ENCODE measurements at regions not wholly inside any gene's neighbourhood (a gene's known extent, or its start where the extent isn't known, plus 50 kb on each side); places are given as distances from the start of the nearest gene placed in this dataset.

DNA sequence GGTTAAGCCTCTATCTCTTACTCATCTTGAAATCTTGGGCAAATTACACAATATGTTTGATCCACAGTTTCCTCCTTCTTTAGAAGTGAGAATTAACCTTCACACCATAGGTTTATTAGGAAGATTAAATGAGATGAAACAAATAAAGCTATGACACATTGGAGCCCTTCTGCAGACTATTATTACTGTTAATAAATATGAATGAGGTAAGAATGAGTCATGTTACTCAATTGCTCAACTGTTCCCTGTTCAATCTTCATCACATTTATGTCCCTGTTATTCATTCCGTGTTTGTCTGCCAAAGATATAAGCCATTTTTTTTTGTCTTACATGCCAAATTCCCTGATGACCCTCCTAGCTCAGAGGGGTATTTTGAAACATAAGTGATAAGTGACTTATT lies 52.1 kb upstream of the PAPPA start:
- H4K20me1 ChIP-seq (ENCODE audit: insufficient read depth, low read length): no peaks in the 10 kb centered on the region
- H3K27ac ChIP-seq (ENCODE audit: low read length): no peak overlapping the region
- H3K4me3 ChIP-seq (ENCODE audit: low read length): no peak overlapping the region
- H3K79me2 ChIP-seq (ENCODE audit: low read length): no peaks in the 10 kb centered on the region
- no peak overlapping the region for H2AFZ ChIP-seq (ENCODE audit: low read depth, low read length)
- peaks cover 11% of the 10 kb centered on the region for H3K27me3 ChIP-seq (ENCODE audit: low read depth, low read length)
- H3K4me1 ChIP-seq (ENCODE audit: low read length): no peaks in the 10 kb centered on the region
- H3K4me2 ChIP-seq (ENCODE audit: low read length): no peak overlapping the region
- no peak for TF ChIP-seq EZH2phosphoT487 (IDR thresholded peaks at IDR 0.05; ENCODE audit: low read depth)
- TF ChIP-seq, protein P1, sequence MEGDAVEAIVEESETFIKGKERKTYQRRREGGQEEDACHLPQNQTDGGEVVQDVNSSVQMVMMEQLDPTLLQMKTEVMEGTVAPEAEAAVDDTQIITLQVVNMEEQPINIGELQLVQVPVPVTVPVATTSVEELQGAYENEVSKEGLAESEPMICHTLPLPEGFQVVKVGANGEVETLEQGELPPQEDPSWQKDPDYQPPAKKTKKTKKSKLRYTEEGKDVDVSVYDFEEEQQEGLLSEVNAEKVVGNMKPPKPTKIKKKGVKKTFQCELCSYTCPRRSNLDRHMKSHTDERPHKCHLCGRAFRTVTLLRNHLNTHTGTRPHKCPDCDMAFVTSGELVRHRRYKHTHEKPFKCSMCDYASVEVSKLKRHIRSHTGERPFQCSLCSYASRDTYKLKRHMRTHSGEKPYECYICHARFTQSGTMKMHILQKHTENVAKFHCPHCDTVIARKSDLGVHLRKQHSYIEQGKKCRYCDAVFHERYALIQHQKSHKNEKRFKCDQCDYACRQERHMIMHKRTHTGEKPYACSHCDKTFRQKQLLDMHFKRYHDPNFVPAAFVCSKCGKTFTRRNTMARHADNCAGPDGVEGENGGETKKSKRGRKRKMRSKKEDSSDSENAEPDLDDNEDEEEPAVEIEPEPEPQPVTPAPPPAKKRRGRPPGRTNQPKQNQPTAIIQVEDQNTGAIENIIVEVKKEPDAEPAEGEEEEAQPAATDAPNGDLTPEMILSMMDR (IDR thresholded peaks at IDR 0.05; ENCODE audit: low read depth, low read length): no peak
- H3K36me3 ChIP-seq (replicated peaks; ENCODE audit: low read depth, low read length): no peaks in the 10 kb centered on the region
- no peaks in the 10 kb centered on the region for H3K9me3 ChIP-seq (ENCODE audit: insufficient read depth, low read length)
- H3K9ac ChIP-seq (ENCODE audit: low read length): no peak overlapping the region

- Histone ChIP-seq H3K27ac (ENCODE audit: low read length) (no peak overlapping the region), H3K9ac (ENCODE audit: low read length) (no peak overlapping the region), H4K20me1 (ENCODE audit: insufficient read depth, low read length) (no peaks in the 10 kb centered on the region), H3K4me3 (ENCODE audit: low read length) (no peak overlapping the region), H3K36me3 (replicated peaks; ENCODE audit: low read depth, low read length) (no peaks in the 10 kb centered on the region), H3K4me2 (ENCODE audit: low read length) (no peak overlapping the region), H3K4me1 (ENCODE audit: low read length) (no peaks in the 10 kb centered on the region), H3K27me3 (ENCODE audit: low read depth, low read length) (peaks cover 1% of the 10 kb centered on the region; the same call in 1 of the 2 replicates), H3K79me2 (ENCODE audit: low read length) (no peaks in the 10 kb centered on the region), H3K9me3 (ENCODE audit: insufficient read depth, low read length) (no peaks in the 10 kb centered on the region), H2AFZ (ENCODE audit: low read depth, low read length) (no peak overlapping the region)
- TF ChIP-seq EZH2phosphoT487 (IDR thresholded peaks at IDR 0.05; ENCODE audit: low read depth): no peak
- TF ChIP-seq, protein P1 (IDR thresholded peaks at IDR 0.05; ENCODE audit: low read depth, low read length): no peak
Observed at GRCh38 chr9:116102596-116102995, 51.0 kb upstream of the PAPPA start.

Data from OCI-LY3 (cell line).